ENCODE measurements at regions not wholly inside any gene's neighbourhood (a gene's known extent, or its start where the extent isn't known, plus 50 kb on each side); places are given as distances from the start of the nearest gene placed in this dataset.

DNA sequence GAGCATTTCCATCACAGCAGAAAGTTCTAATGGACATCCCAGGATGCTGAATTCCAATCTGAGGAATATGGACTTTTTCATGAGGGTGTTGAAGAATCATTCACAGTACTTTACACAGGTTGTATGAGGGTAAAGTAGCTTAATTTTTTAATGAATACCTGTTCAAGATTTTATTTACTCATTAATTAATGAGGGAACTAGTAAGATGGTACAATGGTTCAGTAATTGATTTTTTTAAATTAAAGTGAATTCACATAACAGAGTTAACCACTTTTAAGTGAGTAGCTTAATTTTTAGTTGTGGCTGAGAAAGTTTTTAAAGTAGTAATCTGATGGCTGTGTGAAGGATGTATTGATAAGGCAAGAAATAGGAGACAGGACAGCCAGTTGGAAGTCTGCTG lies 266.5 kb downstream of the GFRA1 start:
- H3K4me3 Mint-ChIP-seq = no peak overlapping the region
- DNase-seq = no peak

DNA sequence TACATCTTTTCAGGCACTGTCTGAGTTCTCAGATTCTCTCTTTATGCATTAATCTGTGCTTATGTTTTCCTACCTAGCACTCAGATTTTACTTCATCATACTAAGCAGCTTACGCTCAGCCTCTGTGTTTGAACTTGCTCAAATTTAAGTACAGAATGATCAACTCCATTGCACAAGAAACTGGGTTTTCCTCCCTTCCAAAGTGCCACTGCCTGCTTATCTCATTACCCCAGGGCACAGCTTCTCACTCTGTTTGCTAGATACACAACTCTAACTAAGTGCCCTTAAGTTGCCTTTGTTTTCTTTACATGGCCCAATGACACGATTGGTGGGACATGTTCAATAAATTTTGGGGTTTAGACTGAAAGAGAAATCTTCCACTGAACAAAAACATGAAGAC lies 267.7 kb downstream of the GFRA1 start:
- H3K36me3 Mint-ChIP-seq (ENCODE audit: low read depth) = no peaks in the 10 kb centered on the region
- no peak overlapping the region for H3K4me3 Mint-ChIP-seq
- H3K9me3 Mint-ChIP-seq = peaks cover 18% of the 10 kb centered on the region
- TF ChIP-seq, protein P1, sequence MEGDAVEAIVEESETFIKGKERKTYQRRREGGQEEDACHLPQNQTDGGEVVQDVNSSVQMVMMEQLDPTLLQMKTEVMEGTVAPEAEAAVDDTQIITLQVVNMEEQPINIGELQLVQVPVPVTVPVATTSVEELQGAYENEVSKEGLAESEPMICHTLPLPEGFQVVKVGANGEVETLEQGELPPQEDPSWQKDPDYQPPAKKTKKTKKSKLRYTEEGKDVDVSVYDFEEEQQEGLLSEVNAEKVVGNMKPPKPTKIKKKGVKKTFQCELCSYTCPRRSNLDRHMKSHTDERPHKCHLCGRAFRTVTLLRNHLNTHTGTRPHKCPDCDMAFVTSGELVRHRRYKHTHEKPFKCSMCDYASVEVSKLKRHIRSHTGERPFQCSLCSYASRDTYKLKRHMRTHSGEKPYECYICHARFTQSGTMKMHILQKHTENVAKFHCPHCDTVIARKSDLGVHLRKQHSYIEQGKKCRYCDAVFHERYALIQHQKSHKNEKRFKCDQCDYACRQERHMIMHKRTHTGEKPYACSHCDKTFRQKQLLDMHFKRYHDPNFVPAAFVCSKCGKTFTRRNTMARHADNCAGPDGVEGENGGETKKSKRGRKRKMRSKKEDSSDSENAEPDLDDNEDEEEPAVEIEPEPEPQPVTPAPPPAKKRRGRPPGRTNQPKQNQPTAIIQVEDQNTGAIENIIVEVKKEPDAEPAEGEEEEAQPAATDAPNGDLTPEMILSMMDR (IDR thresholded peaks at IDR 0.05) = no peak
- H3K4me1 Mint-ChIP-seq = peaks cover 40% of the 10 kb centered on the region
- H3K27me3 Mint-ChIP-seq (ENCODE audit: low read depth, poor library complexity) = no peaks in the 10 kb centered on the region
- no peak for DNase-seq
- no peak overlapping the region for H3K27ac Mint-ChIP-seq

More for the DNA sequence above, 266.5 kb downstream of the GFRA1 start:
- Mint-ChIP-seq H3K9me3 (peaks cover 19% of the 10 kb centered on the region), H3K4me1 (peaks cover 28% of the 10 kb centered on the region), H3K27me3 (ENCODE audit: low read depth, poor library complexity) (no peaks in the 10 kb centered on the region), H3K36me3 (ENCODE audit: low read depth) (no peaks in the 10 kb centered on the region), H3K27ac (no peak overlapping the region)
- TF ChIP-seq, protein P1 (IDR thresholded peaks at IDR 0.05) = no peak

DNA sequence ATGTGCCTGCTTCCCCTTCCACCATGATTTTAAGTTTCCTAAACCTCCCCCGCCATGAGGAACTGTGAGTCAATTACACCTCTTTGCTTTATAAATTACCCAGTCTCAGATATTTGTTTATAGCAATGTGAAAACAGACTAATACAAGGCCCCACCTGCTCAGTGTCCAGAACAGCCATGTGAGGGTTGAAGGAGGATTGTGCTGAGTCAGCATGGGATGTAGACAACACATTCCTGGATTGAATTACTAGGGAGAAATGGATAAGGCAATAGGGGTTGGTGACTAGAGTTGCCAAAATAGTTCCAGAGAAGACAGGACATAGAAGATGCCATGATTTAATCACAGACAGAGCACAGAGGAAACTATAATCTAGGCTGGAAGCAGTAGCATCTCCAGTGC lies 270.3 kb downstream of the GFRA1 start:
- DNase-seq = no peak
- H3K27me3 Mint-ChIP-seq (ENCODE audit: low read depth, poor library complexity) = no peaks in the 10 kb centered on the region
- TF ChIP-seq, protein P1 (IDR thresholded peaks at IDR 0.05) = no peak
- H3K4me3 Mint-ChIP-seq = no peak overlapping the region
- H3K9me3 Mint-ChIP-seq = no peaks in the 10 kb centered on the region
- H3K4me1 Mint-ChIP-seq = peaks cover 52% of the 10 kb centered on the region
- H3K36me3 Mint-ChIP-seq (ENCODE audit: low read depth) = no peaks in the 10 kb centered on the region
- H3K27ac Mint-ChIP-seq = peak overlapping the region; percentile 7

DNA sequence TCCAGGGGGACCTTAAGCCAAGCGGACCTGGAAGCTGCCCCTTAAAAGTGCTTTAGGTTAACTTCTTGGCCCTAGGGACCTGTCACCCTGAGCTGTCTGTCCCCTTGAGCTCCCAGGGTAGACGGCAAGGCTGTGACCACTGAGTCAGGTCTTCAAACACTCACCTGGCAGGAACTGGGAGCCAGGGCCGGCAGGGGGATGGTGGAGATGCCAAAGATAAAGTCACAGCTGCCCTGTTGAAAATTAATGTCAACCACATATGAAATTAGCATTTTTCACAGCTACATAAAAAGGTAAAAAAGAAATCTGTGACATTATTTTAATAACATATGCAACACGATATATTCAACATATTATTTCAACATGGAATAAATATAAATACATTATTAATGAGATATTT lies 271.0 kb downstream of the GFRA1 start:
- DNase-seq = no peak
- H3K36me3 Mint-ChIP-seq (ENCODE audit: low read depth) = no peaks in the 10 kb centered on the region

DNA sequence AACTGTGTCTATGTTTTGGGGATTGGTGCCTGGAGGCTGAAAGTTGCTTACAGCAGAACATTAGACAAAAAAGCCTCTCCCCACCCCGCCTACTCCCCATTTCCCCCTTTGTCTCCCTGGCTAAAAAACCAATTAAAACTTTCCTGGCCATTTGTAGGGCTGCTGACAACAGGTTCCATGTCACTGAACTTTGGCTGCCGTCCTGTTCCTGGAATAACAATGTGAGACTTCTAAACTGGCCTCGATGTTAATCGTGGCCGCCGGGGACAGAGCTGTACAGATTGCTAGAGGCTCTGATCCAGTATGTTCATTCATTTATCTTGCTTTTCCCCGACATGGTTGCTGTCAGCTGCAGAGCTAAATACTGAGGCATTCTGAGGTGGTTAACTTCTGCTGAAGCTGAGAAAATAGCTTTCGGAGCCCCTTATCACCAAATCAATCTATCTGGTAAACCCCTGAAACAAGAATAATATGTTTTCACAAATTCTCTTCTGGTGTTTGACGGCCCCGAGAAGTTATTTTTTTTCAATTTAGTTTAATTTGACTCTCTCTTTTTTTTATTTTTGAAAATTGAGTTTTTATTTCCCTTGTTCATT lies 271.6 kb downstream of the GFRA1 start:
- TF ChIP-seq, protein P1 (IDR thresholded peaks at IDR 0.05) = no peak
- H3K9me3 Mint-ChIP-seq = no peaks in the 10 kb centered on the region
- peak overlapping the region; percentile 46 for H3K4me3 Mint-ChIP-seq
- H3K4me1 Mint-ChIP-seq = peaks cover 52% of the 10 kb centered on the region
- peak overlapping the region; percentile 97 for H3K27ac Mint-ChIP-seq
- no peaks in the 10 kb centered on the region for H3K27me3 Mint-ChIP-seq (ENCODE audit: low read depth, poor library complexity)
- peak; percentile 20 for DNase-seq
- no peaks in the 10 kb centered on the region for H3K36me3 Mint-ChIP-seq (ENCODE audit: low read depth)

More for the DNA sequence above, 271.0 kb downstream of the GFRA1 start:
- TF ChIP-seq, protein P1 (IDR thresholded peaks at IDR 0.05) = no peak
- H3K4me1 Mint-ChIP-seq = peaks cover 52% of the 10 kb centered on the region
- no peaks in the 10 kb centered on the region for H3K27me3 Mint-ChIP-seq (ENCODE audit: low read depth, poor library complexity)
- H3K4me3 Mint-ChIP-seq = no peak overlapping the region
- H3K9me3 Mint-ChIP-seq = no peaks in the 10 kb centered on the region
- peak overlapping the region; percentile 97 for H3K27ac Mint-ChIP-seq

DNA sequence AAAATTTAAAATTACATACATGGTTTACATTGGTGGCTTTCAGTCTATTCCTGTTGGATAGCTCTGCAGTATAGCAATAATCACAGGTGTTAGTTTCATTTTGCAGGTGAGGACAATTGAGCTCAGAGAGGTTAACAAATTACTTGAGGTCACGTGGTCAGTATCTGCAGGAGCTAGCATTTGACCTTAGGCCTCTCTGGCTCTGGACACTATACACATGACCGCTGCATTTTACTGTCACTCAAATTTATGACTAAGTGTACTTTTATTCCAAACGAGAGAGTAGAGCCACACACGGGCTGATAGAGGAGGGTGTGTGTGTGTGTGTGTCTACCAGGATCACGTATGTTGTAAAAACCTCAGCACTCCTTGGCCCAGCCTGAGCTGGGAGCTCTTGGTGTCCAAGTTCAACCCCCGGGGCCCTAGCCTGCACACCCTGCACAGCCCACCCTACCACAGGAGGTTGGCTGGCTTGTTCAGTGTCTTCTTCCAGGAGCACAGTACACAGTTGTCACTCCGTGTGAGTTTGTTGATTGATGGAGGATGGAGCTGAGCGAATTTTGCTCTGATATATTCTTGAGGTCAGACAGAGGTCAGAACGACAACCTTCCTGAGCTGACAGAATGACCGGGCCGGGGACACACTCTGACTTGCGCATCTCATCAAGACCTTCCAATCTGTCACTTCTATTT lies 272.7 kb downstream of the GFRA1 start:
- DNase-seq = peak; percentile 17
- H3K36me3 Mint-ChIP-seq (ENCODE audit: low read depth) = no peaks in the 10 kb centered on the region
- H3K4me1 Mint-ChIP-seq = peaks cover 49% of the 10 kb centered on the region
- H3K27ac Mint-ChIP-seq = peak overlapping the region; percentile 89
- no peaks in the 10 kb centered on the region for H3K27me3 Mint-ChIP-seq (ENCODE audit: low read depth, poor library complexity)
- TF ChIP-seq, protein P1 (IDR thresholded peaks at IDR 0.05) = no peak
- no peaks in the 10 kb centered on the region for H3K9me3 Mint-ChIP-seq
- peak overlapping the region; percentile 61 for H3K4me3 Mint-ChIP-seq

Measured in nephron progenitor cell (in vitro differentiated cells).